ENCODE measurements at regions not wholly inside any gene's neighbourhood (a gene's known extent, or its start where the extent isn't known, plus 50 kb on each side); places are given as distances from the start of the nearest gene placed in this dataset.

DNA sequence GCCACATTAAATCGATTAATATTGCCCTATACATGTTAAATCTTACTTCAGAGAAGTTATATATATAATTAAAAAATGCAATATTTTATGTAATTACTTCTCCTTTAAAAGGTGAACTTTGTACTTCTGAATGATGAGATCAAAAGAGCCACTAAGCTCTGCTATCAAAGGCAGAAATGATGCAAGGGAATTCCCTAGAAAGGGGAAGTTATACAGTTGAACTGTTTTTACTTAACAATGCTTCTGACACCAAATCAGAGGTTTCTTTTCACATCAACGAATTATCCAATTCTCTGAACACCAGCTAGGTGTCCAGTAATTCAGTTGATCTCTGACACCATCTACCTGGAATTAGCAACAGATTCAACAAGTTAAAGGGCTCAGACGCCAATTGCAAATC lies 319.9 kb upstream of the TSHZ2 start:
- TF ChIP-seq, protein P1, sequence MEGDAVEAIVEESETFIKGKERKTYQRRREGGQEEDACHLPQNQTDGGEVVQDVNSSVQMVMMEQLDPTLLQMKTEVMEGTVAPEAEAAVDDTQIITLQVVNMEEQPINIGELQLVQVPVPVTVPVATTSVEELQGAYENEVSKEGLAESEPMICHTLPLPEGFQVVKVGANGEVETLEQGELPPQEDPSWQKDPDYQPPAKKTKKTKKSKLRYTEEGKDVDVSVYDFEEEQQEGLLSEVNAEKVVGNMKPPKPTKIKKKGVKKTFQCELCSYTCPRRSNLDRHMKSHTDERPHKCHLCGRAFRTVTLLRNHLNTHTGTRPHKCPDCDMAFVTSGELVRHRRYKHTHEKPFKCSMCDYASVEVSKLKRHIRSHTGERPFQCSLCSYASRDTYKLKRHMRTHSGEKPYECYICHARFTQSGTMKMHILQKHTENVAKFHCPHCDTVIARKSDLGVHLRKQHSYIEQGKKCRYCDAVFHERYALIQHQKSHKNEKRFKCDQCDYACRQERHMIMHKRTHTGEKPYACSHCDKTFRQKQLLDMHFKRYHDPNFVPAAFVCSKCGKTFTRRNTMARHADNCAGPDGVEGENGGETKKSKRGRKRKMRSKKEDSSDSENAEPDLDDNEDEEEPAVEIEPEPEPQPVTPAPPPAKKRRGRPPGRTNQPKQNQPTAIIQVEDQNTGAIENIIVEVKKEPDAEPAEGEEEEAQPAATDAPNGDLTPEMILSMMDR (conservative IDR thresholded peaks at IDR 0.05; ENCODE audit: low read length): no peak
- TF ChIP-seq EZH2phosphoT487 (IDR thresholded peaks at IDR 0.05; ENCODE audit: borderline replicate concordance, low read depth, low read length): no peak
